ENCODE measurements at regions not wholly inside any gene's neighbourhood (a gene's known extent, or its start where the extent isn't known, plus 50 kb on each side); places are given as distances from the start of the nearest gene placed in this dataset.

DNA sequence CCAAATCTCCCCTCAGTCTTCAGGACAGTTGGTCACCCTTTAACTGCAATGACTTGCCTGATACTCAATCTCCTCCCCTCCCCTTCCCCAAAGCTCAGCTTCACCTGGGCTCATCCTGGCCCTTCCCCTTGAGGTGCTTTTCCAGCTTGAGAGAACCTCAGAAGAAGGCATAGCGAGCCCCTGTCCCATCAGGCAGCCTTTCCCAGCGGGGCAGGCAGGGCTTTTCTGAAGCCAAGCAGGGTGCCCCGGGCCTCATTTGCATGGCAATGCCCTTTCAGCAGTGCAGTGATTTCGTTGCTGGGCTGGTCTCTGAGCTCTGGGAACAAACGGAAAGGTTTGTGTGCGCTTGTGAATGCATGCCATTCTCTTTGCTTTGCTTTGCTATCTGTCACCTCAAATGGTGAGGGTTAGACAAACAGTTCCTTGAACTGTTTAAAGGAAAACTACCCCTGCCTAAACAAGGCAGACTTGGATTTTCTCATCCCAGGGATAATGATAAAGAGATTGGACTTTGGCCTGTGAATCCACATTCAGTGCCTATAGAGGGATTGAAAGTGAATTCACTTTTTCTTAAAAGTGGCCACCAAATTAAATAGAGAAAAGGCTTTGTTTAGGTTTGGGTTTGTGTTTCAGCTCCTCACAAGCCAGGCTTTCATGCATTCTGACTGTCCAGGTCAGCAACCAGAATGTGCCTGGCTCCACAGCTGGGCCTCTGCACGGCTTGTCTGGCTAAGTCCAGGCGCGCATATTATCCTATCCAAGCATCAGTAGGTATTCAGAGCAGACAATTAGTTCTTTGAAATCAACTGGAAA lies 165.3 kb downstream of the ZNF608 start:
- DNase-seq (no peak), ATAC-seq (no peak)
- Mint-ChIP-seq H3K36me3 (ENCODE audit: low read depth) (no peaks in the 10 kb centered on the region), H3K9me3 (no peaks in the 10 kb centered on the region), H3K27me3 (no peaks in the 10 kb centered on the region), H3K4me3 (no peak overlapping the region), H3K27ac (no peak overlapping the region), H3K4me1 (peaks cover 26% of the 10 kb centered on the region)

DNA sequence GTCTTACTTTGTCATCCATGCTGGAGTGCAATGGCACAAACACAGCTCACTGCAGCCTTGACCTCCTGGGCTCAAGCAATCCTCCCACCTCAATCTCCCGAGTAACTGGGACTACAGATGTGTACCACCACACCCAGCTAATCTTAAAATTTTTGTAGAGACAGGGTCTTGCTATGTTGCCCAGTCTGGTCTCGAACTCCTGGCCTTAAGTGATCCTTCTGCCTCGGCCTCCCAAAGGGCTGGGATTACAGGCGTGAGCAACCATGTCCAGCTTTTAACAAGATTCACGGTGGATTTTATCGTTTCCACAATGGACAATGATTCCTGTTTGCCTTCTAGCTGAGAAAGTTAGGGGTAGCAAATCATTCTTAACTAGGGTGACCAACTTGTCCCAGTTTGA lies 165.9 kb downstream of the ZNF608 start:
- Mint-ChIP-seq H3K36me3 (ENCODE audit: low read depth) (no peaks in the 10 kb centered on the region), H3K4me1 (peaks cover 26% of the 10 kb centered on the region), H3K27ac (no peak overlapping the region), H3K27me3 (no peaks in the 10 kb centered on the region), H3K9me3 (no peaks in the 10 kb centered on the region), H3K4me3 (no peak overlapping the region)
- DNase-seq = no peak
- no peak for ATAC-seq

DNA sequence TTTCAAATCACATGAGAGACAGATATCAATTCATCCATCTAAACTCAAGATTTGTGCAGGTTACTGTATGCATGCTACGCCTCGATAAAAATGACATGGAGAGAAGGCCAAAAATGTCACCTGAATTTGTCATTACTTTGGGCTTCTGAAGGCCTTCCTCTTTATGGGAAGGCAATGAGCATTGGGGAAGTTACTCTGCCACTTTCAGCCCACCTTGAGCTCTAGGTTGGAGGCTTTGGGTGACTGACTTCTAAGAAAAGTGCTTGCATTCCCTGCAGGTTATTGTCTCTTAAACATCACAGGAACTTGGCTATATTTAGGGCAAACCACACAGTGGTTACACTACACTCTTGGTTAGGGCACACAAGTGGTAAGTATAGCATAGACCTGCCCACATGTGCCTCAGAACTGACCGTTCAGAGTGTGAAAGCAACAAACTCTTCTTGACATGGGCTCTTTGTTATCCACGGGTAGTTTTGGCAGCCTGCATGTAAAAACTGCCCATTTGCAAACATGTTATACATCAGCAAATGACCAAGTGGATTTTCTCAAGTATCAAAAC lies 169.5 kb downstream of the ZNF608 start:
- ATAC-seq = peak; percentile 24
- Mint-ChIP-seq H3K27me3 (no peaks in the 10 kb centered on the region), H3K36me3 (ENCODE audit: low read depth) (no peaks in the 10 kb centered on the region), H3K4me3 (no peak overlapping the region), H3K4me1 (no peaks in the 10 kb centered on the region), H3K9me3 (no peaks in the 10 kb centered on the region), H3K27ac (no peak overlapping the region)
- no peak for DNase-seq

DNA sequence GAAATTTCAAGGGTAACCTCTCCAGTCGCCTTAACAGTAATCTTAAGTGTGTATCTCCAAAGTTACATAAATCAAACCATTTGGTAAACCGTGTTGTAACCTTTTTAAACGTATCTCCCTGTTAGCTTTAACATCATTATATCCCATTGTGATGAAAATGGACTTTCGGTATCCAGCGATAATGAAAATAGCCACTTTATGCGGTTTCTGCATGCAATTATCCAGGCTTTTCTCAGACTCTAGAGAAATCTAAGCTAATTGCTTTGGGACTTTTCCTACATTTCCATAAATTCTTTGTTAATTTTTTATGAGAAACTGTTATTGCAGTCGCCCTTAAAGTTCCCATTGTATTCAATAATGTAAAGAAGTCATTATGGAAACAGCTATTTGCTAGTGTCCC lies 170.7 kb downstream of the ZNF608 start:
- H3K9me3 Mint-ChIP-seq = no peaks in the 10 kb centered on the region
- no peaks in the 10 kb centered on the region for H3K27me3 Mint-ChIP-seq

DNA sequence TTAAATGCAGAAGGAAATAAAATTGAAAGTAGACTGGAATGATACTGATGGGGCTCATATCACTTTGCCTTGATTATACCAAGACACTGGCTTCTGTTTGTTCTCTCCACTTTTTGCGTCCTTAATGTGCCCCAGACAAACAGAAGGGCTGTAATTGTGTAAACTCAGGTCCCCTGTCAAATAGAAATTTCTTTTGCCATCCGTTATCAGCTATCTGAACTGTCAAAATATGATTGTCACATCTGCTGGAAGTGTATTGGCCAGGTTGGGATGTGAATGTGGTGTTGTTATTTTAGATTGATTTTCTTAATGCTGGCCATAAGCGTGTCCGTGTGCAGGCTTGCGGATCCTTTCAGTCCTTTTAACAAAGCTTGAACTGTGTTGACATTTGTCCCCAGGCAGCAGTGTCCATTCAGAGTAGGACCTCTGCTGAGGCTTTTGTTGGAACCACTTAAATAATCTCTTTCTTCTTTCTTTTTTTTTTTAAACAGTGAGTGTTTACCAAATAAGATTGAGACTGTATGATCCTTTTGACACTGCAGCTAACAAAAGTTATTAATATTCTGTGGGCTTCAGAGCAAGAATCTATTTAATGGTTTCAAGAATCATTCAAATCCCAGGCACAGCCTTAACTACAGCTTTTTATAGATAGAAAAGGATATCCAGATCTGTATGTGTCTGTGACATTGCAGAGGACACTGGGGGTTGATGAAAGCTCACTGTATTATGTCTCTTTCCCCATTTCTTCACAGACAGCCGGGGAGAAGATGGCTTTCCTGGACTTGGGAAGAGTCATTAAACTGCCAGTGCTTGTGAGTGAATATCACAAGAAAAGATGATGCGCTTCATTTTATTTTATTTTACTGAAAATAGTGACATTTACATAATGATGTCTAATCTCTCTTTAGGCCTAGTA lies 171.7 kb downstream of the ZNF608 start:
- Mint-ChIP-seq H3K4me3 (no peak overlapping the region), H3K36me3 (ENCODE audit: low read depth) (no peaks in the 10 kb centered on the region), H3K27me3 (peaks cover 3% of the 10 kb centered on the region), H3K4me1 (no peaks in the 10 kb centered on the region), H3K9me3 (no peaks in the 10 kb centered on the region), H3K27ac (no peak overlapping the region)
- ATAC-seq (no peak), DNase-seq (no peak)

More for the DNA sequence above, 170.7 kb downstream of the ZNF608 start:
- Mint-ChIP-seq H3K4me1 (no peaks in the 10 kb centered on the region), H3K36me3 (ENCODE audit: low read depth) (no peaks in the 10 kb centered on the region), H3K4me3 (no peak overlapping the region), H3K27ac (no peak overlapping the region)
- no peak for DNase-seq
- no peak for ATAC-seq

DNA sequence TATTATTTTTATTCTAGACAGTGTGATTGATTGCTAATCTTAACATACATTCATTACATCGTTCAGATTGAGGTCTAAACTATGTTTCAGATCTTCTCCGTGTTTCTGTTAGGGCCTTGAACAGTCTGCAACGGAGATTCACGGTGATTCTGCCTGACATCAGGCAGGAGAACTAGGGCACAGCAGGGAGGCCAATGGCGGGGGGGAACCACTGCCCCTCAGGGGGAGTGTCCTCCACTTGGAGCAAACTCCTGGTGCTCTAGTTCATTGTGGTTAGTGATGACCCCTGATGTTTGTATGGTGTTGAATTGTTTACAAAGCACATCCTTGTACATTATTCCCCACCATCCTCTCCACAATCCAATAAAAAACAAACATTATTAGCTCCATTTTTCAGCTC lies 173.5 kb downstream of the ZNF608 start:
- no peak overlapping the region for H3K4me3 Mint-ChIP-seq

DNA sequence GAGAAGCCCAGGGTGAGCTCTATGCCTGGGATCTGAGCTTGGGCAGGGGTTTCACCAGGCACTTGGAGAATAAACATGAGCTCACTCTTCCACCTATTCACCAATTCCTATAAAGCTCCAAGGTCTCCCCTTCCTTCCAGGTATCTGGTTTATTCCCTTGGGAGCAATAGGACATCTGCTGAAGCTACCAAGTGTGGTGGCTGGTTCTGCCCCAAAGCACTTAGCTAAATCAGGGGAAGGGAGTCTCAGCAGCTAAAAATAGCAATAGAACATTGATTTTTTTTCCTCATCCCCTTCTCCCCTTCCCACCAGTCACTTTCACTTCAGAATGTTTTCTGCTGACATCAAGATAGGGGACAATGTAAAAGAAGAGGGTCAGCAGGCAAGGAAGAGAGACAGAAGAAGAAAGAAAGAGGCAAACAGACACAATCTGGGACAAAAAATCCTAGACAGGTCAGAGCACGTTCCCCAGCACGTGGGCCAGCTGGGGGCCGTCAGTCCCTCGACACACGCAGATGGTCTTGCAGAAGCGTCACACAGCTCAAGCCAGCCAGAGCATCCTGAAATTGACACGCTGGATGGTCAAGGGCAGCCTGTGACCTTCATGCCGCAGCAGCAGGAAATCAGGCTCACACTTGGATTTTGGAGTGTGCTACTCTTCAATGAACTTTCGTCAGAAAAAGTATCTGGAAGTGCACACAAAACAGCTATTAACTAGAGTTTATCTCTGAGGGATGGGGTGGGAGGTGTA lies 176.0 kb downstream of the ZNF608 start:
- no peak overlapping the region for H3K27ac Mint-ChIP-seq
- ATAC-seq = no peak
- no peak overlapping the region for H3K4me3 Mint-ChIP-seq
- no peak for DNase-seq
- H3K4me1 Mint-ChIP-seq = no peaks in the 10 kb centered on the region
- H3K27me3 Mint-ChIP-seq = peaks cover 3% of the 10 kb centered on the region
- H3K36me3 Mint-ChIP-seq (ENCODE audit: low read depth) = no peaks in the 10 kb centered on the region
- H3K9me3 Mint-ChIP-seq = no peaks in the 10 kb centered on the region

More for the DNA sequence above, 173.5 kb downstream of the ZNF608 start:
- ATAC-seq (no peak), DNase-seq (no peak)
- Mint-ChIP-seq H3K27me3 (peaks cover 3% of the 10 kb centered on the region), H3K4me1 (no peaks in the 10 kb centered on the region), H3K27ac (no peak overlapping the region), H3K9me3 (no peaks in the 10 kb centered on the region), H3K36me3 (ENCODE audit: low read depth) (no peaks in the 10 kb centered on the region)

DNA sequence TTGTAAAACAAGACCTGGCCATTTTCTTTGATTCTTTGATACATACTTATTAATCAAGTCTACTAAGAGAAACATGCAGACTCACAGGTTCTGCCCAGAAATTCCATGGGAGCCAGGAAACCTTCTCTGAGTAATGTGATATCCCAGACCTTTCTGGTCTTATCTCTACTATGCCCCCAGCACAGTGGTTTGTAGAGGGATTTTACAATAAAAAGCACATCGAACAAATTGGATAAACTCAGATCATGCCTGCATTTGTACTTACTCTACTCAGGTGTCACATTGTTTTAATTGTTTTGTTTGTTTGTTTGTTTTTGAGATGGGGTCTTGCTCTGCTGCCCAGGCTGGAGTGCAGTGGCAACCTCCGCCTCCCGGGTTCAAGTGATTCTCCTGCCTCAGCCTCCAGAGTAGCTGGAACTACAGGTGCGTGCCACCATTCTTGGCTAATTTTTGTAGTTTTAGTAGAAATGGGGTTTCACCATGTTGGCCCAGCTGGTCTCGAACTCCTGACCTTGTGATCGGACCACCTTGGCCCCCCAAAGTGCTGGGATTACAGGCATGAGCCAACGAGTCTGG lies 179.5 kb downstream of the ZNF608 start:
- Mint-ChIP-seq H3K9me3 (no peaks in the 10 kb centered on the region), H3K36me3 (ENCODE audit: low read depth) (no peaks in the 10 kb centered on the region), H3K4me3 (no peak overlapping the region), H3K27ac (no peak overlapping the region), H3K4me1 (no peaks in the 10 kb centered on the region), H3K27me3 (peaks cover 3% of the 10 kb centered on the region)
- DNase-seq (no peak), ATAC-seq (no peak)

DNA sequence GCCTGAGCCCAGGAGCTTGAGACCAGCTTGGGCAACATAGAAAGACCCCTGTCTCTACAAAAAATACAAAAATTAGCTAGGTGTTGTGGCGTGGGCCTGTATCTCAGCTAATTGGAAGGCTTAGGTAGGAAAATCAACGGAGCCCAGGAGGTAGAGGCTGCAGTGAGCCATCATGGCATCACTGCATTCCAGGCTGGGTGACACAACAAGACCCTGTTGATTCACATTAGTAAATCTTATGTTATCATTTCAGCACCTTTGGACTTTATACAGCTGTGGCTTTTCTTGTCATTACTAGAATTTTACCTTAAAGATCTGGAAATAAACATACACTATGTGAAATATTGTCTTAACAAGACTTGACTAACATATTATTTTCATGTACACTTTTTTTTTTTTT lies 185.0 kb downstream of the ZNF608 start:
- Mint-ChIP-seq H3K27ac (no peak overlapping the region), H3K36me3 (ENCODE audit: low read depth) (no peaks in the 10 kb centered on the region), H3K4me3 (no peak overlapping the region), H3K4me1 (no peaks in the 10 kb centered on the region), H3K9me3 (peaks cover 5% of the 10 kb centered on the region), H3K27me3 (no peaks in the 10 kb centered on the region)
- ATAC-seq (no peak), DNase-seq (no peak)

DNA sequence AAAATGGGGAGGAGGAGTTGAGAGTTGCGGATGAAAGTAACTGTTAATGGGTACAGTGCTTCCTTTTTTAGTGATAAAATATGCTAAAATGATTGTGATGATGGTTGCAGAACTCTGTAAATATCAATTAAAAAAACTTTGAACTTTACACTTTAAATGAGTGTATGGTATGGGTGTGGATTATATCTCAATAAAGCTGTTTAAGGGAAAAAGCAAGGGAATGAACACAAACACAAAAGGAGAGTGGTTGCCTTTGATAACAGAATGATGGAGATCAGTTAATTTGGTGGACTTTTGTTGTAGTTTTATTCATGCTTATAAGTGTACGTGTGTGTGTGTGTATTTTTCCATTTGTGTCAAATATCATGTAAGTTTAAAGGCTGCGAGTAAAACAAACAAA lies 186.1 kb downstream of the ZNF608 start:
- H3K36me3 Mint-ChIP-seq (ENCODE audit: low read depth) = no peaks in the 10 kb centered on the region
- no peak for ATAC-seq
- peaks cover 5% of the 10 kb centered on the region for H3K9me3 Mint-ChIP-seq
- H3K27me3 Mint-ChIP-seq = peaks cover 2% of the 10 kb centered on the region
- no peak overlapping the region for H3K4me3 Mint-ChIP-seq
- no peak for DNase-seq
- no peak overlapping the region for H3K27ac Mint-ChIP-seq
- H3K4me1 Mint-ChIP-seq = no peaks in the 10 kb centered on the region

DNA sequence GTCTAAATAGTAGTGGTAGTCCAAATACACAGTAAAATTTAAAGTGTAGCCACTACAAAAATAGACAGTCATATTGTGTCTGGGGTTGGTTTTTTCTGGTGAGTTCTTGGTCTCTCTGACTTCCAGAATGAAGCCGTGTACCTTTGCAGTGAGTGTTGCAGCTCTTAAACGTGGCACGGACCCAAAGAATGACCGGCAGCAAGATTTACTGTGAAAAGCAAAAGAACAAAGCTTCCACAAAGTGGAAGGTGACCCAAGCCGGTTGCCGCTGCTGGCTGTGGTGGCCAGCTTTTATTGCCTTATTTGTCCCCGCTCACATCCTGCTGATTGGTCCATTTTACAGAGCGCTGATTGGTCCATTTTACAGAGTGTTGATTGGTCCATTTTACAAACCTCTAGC lies 188.7 kb downstream of the ZNF608 start:
- H3K27ac Mint-ChIP-seq = no peak overlapping the region
- peaks cover 2% of the 10 kb centered on the region for H3K27me3 Mint-ChIP-seq
- no peaks in the 10 kb centered on the region for H3K4me1 Mint-ChIP-seq
- H3K36me3 Mint-ChIP-seq (ENCODE audit: low read depth) = no peaks in the 10 kb centered on the region
- peaks cover 5% of the 10 kb centered on the region for H3K9me3 Mint-ChIP-seq
- DNase-seq (no peak), ATAC-seq (no peak)
- H3K4me3 Mint-ChIP-seq = no peak overlapping the region

DNA sequence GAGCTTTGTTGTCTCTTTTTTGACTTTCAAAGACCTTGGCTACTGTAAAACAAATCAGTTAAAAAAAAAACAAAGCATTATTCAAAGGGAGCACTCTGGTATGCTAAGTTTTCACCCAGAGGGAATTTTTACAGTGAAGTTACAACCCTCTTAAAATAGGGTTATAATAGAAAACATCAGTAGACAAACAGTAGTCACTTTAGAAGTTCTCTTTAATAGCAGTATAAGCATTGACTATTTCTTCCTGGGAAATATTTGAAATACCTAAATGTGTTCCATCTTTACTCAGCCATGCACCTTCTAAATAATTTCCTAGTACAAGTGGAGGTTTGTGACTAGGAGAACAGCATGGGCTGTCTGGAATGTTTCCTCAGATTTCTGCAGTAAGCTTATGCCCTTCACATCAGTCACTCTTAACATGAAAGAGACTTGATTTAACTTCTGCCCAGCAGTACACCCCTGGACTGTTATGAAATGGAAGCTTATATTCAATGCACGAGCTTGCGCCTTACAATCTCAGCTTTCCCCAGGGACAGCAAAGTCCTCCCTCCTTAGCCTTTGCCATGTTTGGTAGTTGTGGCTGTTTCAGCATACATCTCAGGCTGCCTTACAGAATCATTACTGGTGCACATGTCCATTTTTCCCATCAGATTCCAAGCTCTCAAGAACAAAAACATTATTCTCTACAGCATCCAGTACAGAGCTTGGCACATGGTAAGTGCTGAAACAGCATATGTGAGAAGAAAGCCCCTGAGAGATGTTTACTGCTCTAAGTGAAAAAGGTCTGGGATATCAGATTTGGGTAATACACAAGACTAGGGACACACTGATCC lies 191.5 kb downstream of the ZNF608 start:
- H3K4me3 Mint-ChIP-seq = no peak overlapping the region
- H3K27ac Mint-ChIP-seq = no peak overlapping the region
- ATAC-seq (no peak), DNase-seq (no peak)
- no peaks in the 10 kb centered on the region for H3K36me3 Mint-ChIP-seq (ENCODE audit: low read depth)
- H3K27me3 Mint-ChIP-seq = peaks cover 2% of the 10 kb centered on the region
- no peaks in the 10 kb centered on the region for H3K4me1 Mint-ChIP-seq
- H3K9me3 Mint-ChIP-seq = peaks cover 5% of the 10 kb centered on the region

DNA sequence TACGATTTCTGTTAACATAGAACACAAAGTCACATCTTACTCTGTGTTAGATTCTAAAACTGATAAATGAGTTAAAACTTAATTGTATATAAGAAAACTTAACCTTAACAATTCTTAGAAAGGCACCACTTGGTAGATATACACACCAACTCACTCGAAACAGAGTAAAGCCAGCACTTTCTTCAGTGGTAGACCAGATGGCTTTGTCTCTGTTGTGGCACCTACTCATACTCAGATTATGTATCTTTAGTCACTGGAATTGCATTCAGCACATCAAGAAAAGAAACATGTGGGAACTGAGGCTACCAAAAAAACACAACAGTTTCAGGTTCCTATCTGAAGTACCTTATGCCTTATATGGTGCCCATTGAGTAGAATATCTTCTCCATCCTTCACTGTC lies 192.5 kb downstream of the ZNF608 start:
- Mint-ChIP-seq H3K9me3 (peaks cover 5% of the 10 kb centered on the region), H3K27ac (no peak overlapping the region), H3K4me3 (no peak overlapping the region), H3K27me3 (peaks cover 2% of the 10 kb centered on the region), H3K4me1 (no peaks in the 10 kb centered on the region), H3K36me3 (ENCODE audit: low read depth) (no peaks in the 10 kb centered on the region)
- DNase-seq = no peak
- no peak for ATAC-seq
